ENCODE measurements at regions not wholly inside any gene's neighbourhood (a gene's known extent, or its start where the extent isn't known, plus 50 kb on each side); places are given as distances from the start of the nearest gene placed in this dataset.
"Not testable (repeated sequence)": the region's sequence is repeated elsewhere in the genome, so short reads cannot be mapped to it uniquely, and the experiment has no call there.

DNA sequence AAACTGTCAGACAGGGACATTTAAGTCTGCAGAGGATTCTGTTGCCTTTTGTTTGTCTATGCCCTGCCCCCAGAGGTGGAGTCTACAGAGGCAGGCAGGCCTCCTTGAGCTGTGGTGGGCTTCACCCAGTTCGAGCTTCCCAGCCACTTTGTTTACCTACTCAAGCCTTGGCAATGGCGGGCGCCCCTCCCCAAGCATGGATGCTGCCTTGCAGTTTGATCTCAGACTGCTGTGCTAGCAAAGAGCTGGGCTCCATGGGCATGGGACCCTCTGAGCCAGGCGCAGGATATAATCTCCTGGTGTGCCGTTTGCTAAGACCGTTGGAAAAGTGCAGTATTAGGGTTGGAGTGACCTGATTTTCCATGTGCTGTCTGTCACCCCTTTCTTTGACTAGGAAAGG is 734.9 kb downstream of the TENT5A start:
- DNase-seq; ATAC-seq (ENCODE audit: poor library complexity); intact Hi-C loops (cut with DNase I): not testable (repeated sequence)

DNA sequence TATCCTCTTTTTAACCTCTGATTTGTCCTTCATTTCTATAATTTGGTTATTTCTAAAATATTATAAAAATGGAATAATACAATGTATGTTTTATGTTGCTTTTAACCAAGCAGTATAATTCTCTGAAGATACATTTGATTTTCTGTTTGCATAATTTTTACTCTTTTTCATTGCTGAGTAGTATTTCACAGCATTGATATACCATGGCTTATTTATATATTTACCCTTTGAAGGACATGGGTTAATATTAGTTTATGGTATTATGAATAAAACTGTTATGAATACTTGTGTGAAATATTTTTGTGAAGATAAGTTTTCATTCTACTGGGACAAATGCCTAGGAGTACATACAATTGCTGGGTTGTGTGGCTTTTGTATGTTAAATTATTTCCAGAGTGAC is 748.6 kb downstream of the TENT5A start:
- ATAC-seq (ENCODE audit: poor library complexity) (no peak), DNase-seq (no peak)
- intact Hi-C loops (cut with DNase I) = no loop called here

DNA sequence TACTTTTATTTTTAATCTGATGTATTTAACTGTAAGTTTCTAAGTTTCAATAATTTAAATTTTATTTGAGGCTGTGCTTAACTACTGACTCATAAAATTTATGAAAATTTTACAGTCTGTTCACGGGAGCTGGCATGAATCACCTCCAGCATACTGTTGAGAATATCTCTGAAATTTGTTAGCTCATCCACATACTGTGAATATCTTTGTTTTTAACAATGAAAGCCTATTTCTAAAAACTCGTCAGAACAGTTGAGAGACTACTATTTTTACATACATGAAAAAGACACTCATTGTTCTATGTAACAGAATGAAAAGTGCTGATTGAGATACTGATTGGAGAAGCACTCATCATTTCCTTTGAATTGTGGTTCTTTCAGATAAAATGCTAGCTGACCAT is 749.3 kb downstream of the TENT5A start:
- ATAC-seq (ENCODE audit: poor library complexity) = no peak

DNA sequence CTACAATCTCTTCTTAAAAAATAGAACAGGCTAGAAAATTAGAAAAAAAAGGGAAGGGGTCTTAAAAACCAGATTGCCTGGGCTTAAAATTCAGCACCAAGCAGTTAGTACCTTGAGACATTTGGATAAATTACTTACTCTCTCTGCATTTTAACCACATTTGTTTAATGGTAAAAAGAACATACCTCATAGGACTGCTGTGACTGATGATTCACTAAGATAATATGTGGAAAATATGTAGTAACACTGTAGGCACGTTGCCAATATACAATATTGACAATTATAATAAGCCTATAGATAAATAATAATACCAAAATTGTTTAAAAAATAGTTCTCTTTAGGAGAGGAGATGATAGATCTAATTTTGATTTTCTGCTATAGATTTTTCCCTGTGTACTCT is 750.4 kb downstream of the TENT5A start:
- ATAC-seq (ENCODE audit: poor library complexity) (no peak), DNase-seq (no peak)
- intact Hi-C loops (cut with DNase I) = no loop called here

More for the DNA sequence above, 749.3 kb downstream of the TENT5A start:
- intact Hi-C loops (cut with DNase I) = no loop called here
- no peak for DNase-seq

DNA sequence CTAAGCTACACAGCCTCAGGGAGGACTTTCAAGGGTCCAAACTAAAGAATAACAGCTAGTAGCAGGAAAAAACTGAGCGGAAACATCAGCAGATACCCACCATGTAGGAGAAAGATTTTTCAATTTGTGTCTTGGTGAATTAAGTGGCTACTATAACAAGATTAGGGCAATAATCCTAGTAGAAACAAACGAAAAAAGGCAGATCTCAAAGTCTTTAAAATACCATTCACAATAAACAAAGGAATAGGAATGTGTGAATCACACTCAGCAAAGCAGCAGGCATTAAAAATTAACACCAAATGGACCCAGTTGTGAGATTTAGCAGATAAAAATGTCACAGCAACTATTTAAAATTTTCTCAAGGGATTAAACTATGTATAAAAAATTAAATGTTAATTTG is 761.2 kb downstream of the TENT5A start:
- no peak for DNase-seq

DNA sequence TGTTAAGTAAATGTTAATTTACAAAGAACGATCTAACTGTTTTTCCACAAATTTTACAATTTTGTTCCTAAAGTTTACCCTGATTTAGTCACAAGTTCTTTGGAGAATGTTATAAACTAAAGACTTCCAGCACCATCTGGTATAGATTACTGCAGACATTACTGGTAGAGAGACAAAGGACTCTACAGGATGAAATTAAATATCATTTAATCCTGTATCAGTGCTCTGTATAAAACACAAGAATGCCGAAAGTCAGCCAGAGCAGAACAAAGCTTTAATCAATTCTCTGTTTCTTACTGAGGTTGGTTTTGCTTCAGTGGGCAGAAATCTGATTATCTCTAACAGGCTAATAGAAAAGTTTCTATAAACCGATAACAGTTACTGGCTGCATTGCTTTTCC is 763.6 kb downstream of the TENT5A start:
- intact Hi-C loops (cut with DNase I) = no loop called here

More for the DNA sequence above, 761.2 kb downstream of the TENT5A start:
- intact Hi-C loops (cut with DNase I) = no loop called here
- no peak for ATAC-seq (ENCODE audit: poor library complexity)

DNA sequence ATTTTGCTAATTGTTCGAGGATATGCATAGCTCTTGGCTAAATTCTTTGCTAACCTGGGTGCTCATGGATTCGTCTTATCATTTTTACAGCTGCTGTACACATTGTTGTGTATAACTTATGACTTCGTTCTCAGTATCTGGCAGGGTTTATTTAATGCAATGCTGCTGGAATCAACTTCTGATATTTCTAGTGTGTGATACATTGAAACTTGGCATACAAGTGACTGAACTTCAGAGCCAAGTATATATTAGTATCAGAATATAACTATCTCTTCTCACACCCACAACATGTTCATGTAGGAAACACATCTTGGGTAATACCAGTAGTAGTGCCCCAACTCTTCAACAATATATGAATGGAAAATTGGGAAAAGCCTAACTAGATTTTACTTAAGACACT is 764.2 kb downstream of the TENT5A start:
- no peak for DNase-seq
- intact Hi-C loops (cut with DNase I) = no loop called here
- ATAC-seq (ENCODE audit: poor library complexity) = no peak

More for the DNA sequence above, 763.6 kb downstream of the TENT5A start:
- no peak for ATAC-seq (ENCODE audit: poor library complexity)
- DNase-seq = no peak

DNA sequence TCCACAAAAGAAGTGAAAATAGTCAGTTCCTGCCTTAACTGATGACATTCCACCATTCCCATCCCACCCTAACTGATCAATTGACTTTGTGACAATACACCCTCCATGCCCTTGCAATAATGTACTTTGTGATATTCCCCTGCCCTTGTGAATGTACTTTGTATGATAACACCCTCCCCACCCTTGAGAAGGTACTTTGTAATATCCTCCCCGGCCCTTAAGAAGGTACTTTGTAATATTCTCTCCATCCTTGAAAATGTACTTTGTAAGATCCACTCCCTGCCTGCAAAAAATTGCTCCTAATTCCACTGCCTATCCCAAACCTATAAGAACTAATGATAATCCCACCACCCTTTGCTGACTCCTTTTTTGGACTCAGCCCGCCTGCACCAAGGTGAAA is 771.3 kb downstream of the TENT5A start:
- ATAC-seq (ENCODE audit: poor library complexity); intact Hi-C loops (cut with DNase I); DNase-seq: not testable (repeated sequence)

DNA sequence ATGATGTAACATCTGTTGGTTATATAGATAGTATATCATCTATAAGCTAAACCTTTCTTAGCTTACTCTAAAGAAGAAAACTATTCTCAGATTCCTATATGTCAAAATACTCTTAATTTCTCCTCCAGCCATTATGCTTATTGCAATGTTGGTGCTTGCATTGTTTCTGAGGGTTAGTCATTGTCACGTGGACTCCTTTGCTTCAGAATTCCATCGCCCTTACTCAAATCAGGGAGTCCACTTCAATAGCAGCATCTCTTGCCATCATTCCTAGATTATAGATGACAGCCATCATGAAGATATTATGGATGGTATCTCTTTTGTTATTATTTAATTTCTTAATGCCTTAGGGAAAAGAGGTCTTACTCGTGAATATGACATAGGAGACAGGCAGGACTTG is 776.1 kb downstream of the TENT5A start:
- intact Hi-C loops (cut with DNase I) = no loop called here
- DNase-seq (no peak), ATAC-seq (ENCODE audit: poor library complexity) (no peak)

DNA sequence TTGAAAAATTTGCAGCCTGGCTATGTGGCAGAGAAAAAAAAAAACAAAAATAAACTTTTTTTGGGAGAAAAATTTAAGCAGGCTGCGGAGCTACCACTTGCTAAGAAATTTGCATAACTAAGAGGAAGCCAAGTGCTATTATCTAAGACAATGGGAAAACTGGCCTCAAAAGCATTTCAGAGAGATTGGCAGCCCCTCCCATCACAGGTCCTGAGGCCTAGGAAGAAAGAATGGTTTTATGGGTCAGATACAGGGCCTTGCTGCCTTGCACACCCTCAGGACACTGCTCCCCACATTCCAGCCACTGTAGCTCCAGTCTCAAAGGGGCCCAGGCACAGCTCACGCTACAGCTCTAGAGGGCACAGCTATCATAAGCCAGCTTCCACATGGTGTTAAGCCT is 777.9 kb downstream of the TENT5A start:
- intact Hi-C loops (cut with DNase I) = no loop called here
- ATAC-seq (ENCODE audit: poor library complexity) = no peak
- DNase-seq = no peak

DNA sequence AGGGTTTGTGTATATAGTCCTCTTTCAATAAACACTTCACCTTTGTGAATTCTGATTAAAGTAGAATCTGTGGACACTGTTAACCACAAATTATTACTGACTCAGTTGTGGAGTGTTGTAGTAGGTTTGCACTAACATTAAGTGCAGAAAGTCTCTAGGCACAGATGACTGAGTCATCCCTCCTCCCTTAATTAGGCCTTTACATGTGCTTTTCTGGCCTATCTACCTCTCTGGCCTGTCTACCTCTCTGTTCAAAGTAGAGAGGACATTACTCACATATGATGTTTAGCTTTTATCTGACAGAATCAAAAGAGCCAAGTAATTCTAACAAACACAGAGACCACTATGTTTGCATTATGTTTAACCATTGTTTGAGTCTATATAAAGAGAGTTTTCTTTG is 783.0 kb downstream of the TENT5A start:
- DNase-seq (no peak), ATAC-seq (ENCODE audit: poor library complexity) (no peak)
- intact Hi-C loops (cut with DNase I) = no loop called here

DNA sequence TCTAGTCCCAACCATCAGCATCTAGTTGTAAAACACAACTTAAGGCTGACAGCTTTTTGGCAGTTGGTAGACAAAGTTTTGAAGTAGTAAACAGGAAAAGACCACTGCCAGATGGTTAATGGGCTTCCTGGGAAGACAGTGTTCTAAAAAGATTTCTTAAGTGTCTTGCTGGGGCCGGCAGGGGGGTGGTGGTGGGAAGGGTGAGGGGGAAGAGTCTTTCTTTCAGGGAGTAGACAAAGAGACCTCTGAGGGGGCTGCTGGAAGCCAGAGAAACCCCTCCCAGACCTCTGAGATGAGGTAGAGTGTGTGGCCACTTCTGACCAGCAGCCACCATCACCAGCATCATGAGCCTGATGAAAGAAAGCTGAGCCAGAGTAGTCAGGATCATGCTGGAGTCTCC is 784.9 kb downstream of the TENT5A start:
- no peak for ATAC-seq (ENCODE audit: poor library complexity)
- no peak for DNase-seq
- intact Hi-C loops (cut with DNase I) = no loop called here

DNA sequence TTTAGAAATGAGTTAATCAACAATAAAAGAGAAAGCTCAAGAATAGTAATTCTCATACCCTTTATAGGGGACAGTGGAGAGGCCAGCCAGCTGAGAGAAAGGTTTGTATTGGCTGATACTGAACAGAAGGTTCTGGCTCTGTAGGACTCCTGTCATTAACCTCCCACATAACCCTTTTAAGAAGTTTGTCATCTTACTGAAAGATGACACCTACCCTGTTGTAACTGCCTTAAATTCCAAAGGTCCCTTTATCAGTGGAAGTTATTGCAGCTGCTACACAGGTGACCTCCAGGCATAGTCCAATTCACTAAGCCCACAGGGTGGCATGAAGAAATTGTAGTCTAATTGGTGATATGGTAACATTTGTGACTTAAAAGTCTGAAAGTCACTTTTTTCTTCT is 790.1 kb downstream of the TENT5A start:
- DNase-seq (no peak), ATAC-seq (ENCODE audit: poor library complexity) (no peak)
- intact Hi-C loops (cut with DNase I) = no loop called here

DNA sequence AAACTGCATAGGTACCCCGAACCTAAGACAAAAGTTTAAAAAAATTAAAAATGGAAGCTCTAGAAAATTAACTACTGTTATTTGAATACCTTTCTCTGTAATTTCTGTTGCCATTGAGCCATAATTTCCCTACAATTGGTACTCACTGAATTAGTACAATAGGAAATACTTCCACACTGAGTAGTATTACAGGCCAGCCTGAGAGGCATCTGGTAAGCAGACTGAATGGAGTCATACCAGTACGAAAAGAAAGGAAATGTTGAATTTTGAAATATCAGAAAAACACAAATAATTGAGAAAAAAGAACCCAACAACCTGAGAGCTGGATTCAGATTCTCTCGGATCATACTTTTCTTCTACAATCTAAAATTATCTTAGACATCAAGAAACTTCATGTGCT is 791.3 kb downstream of the TENT5A start:
- intact Hi-C loops (cut with DNase I) = no loop called here
- no peak for ATAC-seq (ENCODE audit: poor library complexity)
- DNase-seq = no peak

DNA sequence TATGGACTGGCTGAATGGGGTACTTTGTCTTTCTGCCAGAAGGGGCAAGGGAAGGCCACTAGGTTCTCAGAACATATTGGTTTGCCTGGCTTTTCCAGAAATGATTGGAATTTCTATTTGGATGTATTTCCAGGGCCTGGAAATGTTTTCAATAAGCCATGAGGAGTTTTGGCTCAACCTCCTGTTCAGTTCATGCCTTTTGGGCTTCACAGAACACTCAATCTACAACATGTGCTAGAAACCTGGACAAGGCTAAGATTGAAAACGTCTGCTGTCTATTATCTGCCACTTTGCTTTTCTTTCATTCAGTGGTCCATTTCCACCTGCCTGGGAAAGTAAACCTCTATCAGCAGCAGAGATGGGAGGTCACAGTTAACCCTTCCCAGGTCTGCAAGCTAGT is 793.4 kb downstream of the TENT5A start:
- ATAC-seq (ENCODE audit: poor library complexity) (no peak), DNase-seq (no peak)
- intact Hi-C loops (cut with DNase I) = no loop called here

DNA sequence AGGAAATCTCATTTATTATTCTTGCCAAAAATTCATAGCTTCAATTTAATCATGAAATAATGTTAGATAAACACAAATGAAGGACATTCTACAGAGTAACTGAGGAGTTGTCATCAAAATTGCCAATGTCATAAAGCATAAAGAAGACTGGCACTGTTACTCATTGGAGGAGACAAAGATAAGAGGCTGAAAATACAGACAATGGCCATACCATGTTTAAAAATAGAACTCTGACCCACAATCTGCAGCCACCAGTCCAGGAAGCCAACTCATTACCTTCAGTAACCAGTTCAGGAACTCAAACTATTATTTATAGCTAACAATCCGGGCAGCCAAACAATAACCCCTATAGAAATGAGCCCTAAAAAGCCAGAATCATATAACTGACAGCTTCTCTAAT is 795.6 kb downstream of the TENT5A start:
- DNase-seq (no peak), ATAC-seq (ENCODE audit: poor library complexity) (peak; percentile 83)
- intact Hi-C loops (cut with DNase I) = no loop called here

DNA sequence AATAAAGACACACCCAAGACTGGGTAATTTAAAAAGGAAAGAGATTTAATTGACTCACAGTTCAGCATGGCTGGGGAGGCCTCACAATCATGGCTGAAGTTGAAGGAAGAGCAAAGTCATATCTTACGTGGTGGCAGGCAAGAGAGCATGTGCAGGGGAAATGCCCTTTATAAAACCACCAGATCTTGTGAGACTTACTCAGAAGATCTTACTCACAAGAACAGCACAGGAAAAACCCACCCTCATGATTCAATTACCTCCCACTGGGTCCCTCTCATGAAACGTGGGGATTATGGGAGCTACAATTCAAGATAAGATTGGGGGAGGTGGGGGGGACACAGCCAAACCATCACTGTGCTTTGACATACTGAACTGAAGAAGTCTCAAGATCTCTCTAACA is 800.0 kb downstream of the TENT5A start:
- intact Hi-C loops (cut with DNase I); ATAC-seq (ENCODE audit: poor library complexity); DNase-seq: not testable (repeated sequence)

DNA sequence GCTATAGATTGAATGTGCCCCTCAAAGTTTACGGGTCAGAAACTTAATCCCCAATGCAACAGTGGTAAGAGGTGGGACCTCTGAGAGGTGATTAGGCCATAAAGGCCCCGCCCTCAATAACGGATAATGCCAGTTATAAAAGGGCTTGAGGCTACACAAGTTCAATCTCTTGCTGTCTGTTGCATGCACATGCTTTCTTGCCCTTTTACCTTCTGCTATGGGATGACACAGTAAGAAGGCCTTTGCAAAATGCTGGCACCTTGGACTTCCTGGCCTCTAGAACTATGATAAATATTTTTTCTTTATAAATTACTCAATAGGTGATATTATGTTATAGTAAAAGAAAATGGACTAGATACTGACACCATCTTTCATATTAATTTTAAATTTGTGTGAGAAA is 806.1 kb downstream of the TENT5A start:
- ATAC-seq (ENCODE audit: poor library complexity) (no peak), DNase-seq (no peak)
- intact Hi-C loops (cut with DNase I) = no loop called here

DNA sequence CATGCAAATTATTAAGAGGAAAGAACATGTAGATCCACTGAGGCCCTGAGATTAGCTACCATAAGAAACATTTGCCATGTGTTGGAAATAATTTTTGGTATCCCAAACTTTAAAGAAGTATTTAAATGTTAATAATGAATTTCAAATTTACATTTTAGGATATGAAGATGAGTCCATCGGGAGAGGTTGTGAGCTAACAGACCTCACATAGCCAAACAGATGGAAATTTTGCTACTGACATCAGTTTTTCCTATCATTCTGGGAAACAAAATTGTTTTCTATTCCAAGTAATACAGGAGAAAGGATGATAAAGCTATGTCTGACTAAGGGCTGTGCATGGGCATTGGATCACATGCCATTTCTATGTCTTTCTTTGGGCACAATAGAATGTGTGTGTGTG is 809.6 kb downstream of the TENT5A start:
- ATAC-seq (ENCODE audit: poor library complexity) = no peak
- DNase-seq = no peak
- intact Hi-C loops (cut with DNase I) = no loop called here

DNA sequence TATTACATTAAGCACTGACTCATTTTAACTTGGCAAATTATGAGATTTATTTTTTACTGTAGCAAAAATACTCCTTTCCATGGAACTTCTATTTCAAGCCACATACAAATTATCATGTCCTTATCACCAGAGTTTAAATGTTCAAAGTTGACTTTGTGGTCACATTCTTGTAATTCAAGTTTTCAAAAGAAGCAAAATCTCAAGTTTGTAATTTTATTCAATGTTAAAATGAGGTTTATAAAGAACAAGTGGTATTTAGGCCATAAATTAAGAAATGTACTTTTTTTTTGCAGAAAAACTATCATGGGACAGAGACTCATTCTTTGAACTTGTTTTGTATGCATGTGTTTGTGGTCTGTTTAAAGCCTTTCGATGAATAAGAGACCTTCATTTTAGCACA is 811.5 kb downstream of the TENT5A start:
- intact Hi-C loops (cut with DNase I) = no loop called here
- ATAC-seq (ENCODE audit: poor library complexity) (no peak), DNase-seq (no peak)

DNA sequence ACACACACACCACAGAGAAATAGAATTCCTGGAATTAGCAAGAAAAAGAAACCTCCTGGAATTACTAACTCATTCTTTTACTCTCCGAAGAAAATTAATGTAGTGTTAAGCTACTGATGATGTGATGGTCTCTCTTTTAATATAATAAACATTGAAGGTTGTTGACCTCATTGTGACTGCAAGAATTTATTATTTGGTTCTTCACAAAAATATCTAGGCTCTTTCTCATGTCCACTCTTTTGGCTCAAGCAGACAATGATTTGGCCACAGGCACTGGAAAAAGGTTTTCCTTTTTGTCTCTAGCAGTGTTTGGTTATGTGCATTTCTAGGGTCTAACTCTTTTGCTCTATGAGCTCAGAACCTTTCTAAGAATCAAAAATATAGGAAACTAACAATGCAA is 811.9 kb downstream of the TENT5A start:
- intact Hi-C loops (cut with DNase I) = no loop called here
- DNase-seq (no peak), ATAC-seq (ENCODE audit: poor library complexity) (no peak)

DNA sequence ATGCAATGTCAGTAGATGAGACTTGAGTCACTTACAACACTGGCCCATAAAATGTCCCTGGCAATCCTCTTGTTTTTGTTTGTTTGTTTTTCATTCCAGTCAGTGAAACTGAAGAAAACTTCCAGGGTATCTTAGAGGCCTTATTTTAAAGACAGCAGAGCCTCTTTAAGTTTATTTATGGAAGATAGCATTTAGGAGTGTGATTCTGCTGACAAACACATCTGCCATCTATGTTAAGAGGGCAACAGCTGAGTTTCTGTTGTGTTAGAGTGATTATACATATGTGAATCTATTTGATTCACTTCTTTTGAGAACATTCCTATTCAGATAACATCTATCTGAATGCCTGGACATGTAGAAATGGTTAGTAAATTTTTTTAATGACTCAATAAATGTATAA is 812.6 kb downstream of the TENT5A start:
- ATAC-seq (ENCODE audit: poor library complexity) (no peak), DNase-seq (no peak)
- intact Hi-C loops (cut with DNase I) = no loop called here
